HepG2 (cell line): ENCODE measurements at regions not wholly inside any gene's neighbourhood (a gene's known extent, or its start where the extent isn't known, plus 50 kb on each side); places are given as distances from the start of the nearest gene placed in this dataset.

ENCODE experiments used
- NPAS2 ChIP-seq: sonication (generic); formaldehyde crosslinking; IDR thresholded peaks from 2 replicates; pipeline ENCODE4 v1.8.0; 2022; ENCODE audit warnings: mild to moderate bottlenecking, missing genetic modification reagents, borderline replicate concordance
- ZNF670 ChIP-seq: sonication (generic); formaldehyde crosslinking; IDR thresholded peaks from 2 replicates; pipeline ENCODE4 v1.8.0; 2022; ENCODE audit warnings: mild to moderate bottlenecking, missing genetic modification reagents, borderline replicate concordance
- TF ChIP-seq, protein P1 (sequence below): sonication (generic); formaldehyde crosslinking; IDR thresholded peaks from 2 replicates; pipeline ENCODE4 v1.5.0; 2020; ENCODE audit warnings: mild to moderate bottlenecking, missing genetic modification reagents, moderate library complexity

DNA sequence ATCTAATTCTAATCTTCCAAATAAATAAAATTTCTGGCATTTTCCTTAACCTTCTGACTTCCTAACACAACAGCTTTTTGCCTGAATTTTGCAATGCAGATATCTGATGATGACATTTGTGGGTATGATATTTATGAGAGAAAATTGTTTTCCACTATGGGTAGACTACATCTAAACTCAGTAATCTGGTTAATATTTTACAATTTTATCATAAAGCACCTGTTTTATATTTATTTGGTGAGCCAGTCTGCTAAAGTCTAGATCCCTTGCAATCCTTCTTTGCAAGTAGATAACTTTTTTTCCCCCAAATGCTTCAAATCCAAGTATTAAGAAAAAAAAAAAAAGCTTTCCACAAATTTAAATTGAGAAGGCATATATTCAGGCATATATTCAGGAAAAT lies 246.2 kb upstream of the DAB2 start:
- TF ChIP-seq, protein P1, sequence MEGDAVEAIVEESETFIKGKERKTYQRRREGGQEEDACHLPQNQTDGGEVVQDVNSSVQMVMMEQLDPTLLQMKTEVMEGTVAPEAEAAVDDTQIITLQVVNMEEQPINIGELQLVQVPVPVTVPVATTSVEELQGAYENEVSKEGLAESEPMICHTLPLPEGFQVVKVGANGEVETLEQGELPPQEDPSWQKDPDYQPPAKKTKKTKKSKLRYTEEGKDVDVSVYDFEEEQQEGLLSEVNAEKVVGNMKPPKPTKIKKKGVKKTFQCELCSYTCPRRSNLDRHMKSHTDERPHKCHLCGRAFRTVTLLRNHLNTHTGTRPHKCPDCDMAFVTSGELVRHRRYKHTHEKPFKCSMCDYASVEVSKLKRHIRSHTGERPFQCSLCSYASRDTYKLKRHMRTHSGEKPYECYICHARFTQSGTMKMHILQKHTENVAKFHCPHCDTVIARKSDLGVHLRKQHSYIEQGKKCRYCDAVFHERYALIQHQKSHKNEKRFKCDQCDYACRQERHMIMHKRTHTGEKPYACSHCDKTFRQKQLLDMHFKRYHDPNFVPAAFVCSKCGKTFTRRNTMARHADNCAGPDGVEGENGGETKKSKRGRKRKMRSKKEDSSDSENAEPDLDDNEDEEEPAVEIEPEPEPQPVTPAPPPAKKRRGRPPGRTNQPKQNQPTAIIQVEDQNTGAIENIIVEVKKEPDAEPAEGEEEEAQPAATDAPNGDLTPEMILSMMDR (CRISPR knock-in tag) = no peak
- TF ChIP-seq NPAS2 (CRISPR knock-in tag) (no peak), ZNF670 (CRISPR knock-in tag) (no peak)
